Colonic mucosa (tissue), 4 donors: ENCODE measurements at regions not wholly inside any gene's neighbourhood (a gene's known extent, or its start where the extent isn't known, plus 50 kb on each side); places are given as distances from the start of the nearest gene placed in this dataset.

Experiments
- DNase-seq: peaks from one replicate; pipeline ENCODE4 v3.0.0-alpha.2; 2020
- H3K27ac ChIP-seq: fragments of 200-600 bp; one replicate; pipeline ENCODE4 v1.8.0; 2021
- H3K27me3 ChIP-seq: fragments of 200-600 bp; one replicate; pipeline ENCODE4 v1.8.0; 2021
- H3K36me3 ChIP-seq: fragments of 200-600 bp; one replicate; pipeline ENCODE4 v1.8.0; 2021
- H3K4me1 ChIP-seq: fragments of 200-600 bp; one replicate; pipeline ENCODE4 v1.8.0; 2021; ENCODE audit warnings: mild to moderate bottlenecking
- H3K4me3 ChIP-seq: fragments of 200-600 bp; one replicate; pipeline ENCODE4 v1.8.0; 2021
- H3K9ac ChIP-seq, 2 donors: one replicate each; pipeline ENCODE4 v1.7.0; 2013; ENCODE audit warnings: control low read depth in 2 of 2, low read depth in 2 of 2, low read length in 2 of 2
- H3K9me3 ChIP-seq: fragments of 200-600 bp; one replicate; pipeline ENCODE4 v1.8.0; 2021
- intact Hi-C: fragments of 100-400 bp; cut with DNase I; formaldehyde crosslinking; loops from one replicate; pipeline ENCODE4 v1.14.1; 2022
- TF ChIP-seq, protein P1 (sequence below): fragments of 200-600 bp; IDR thresholded peaks from one replicate; pipeline ENCODE4 v1.8.0; 2022; ENCODE audit warnings: antibody characterized with exemption, mild to moderate bottlenecking
- donor health status: healthy.
- donor health status: DM: no; HTN: no; CAD: no.
- donor health status: DM: no; HTN: no; CAD: no.

GRCh38 chr15:69863446-69863845 lies 234.3 kb downstream of the TLE3 start:
- TF ChIP-seq, protein P1, sequence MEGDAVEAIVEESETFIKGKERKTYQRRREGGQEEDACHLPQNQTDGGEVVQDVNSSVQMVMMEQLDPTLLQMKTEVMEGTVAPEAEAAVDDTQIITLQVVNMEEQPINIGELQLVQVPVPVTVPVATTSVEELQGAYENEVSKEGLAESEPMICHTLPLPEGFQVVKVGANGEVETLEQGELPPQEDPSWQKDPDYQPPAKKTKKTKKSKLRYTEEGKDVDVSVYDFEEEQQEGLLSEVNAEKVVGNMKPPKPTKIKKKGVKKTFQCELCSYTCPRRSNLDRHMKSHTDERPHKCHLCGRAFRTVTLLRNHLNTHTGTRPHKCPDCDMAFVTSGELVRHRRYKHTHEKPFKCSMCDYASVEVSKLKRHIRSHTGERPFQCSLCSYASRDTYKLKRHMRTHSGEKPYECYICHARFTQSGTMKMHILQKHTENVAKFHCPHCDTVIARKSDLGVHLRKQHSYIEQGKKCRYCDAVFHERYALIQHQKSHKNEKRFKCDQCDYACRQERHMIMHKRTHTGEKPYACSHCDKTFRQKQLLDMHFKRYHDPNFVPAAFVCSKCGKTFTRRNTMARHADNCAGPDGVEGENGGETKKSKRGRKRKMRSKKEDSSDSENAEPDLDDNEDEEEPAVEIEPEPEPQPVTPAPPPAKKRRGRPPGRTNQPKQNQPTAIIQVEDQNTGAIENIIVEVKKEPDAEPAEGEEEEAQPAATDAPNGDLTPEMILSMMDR = no peak
- H3K9me3 ChIP-seq = no peaks in the 10 kb centered on the region
- H3K27ac ChIP-seq = no peak overlapping the region
- H3K9ac ChIP-seq = no peak overlapping the region
- intact Hi-C loops = no loop called here
- no peaks in the 10 kb centered on the region for H3K36me3 ChIP-seq
- H3K4me1 ChIP-seq = no peaks in the 10 kb centered on the region
- DNase-seq = no peak
- no peaks in the 10 kb centered on the region for H3K27me3 ChIP-seq
- no peak overlapping the region for H3K4me3 ChIP-seq

DNA sequence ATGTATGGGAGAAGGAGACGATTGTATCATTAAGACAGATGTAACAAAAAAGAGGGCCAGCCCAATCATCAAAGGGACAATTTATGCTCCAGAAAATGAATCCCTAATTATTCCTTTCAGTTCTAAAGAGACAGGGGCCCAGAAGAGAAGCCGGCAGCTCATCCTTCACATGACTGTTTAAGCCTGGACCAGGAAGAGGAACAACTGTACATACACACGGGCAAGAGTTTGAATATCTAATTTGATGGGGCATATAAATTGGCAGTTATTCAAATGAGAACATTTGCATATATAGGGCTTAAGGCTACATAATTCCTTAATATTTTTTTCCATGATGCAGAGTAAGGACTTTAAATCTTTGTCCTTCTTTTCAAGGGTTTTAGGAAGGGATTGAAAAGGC lies 232.3 kb downstream of the TLE3 start:
- no peak overlapping the region for H3K4me3 ChIP-seq
- TF ChIP-seq, protein P1 = no peak
- DNase-seq = no peak
- H3K9ac ChIP-seq = no peak overlapping the region
- no peaks in the 10 kb centered on the region for H3K27me3 ChIP-seq
- H3K9me3 ChIP-seq = no peaks in the 10 kb centered on the region
- no peaks in the 10 kb centered on the region for H3K4me1 ChIP-seq
- H3K36me3 ChIP-seq = no peaks in the 10 kb centered on the region
- intact Hi-C loops = no loop called here
- no peak overlapping the region for H3K27ac ChIP-seq

- TF ChIP-seq, protein P1 = no peak
- no peak for DNase-seq
- H3K36me3 ChIP-seq = no peaks in the 10 kb centered on the region
- intact Hi-C loops = no loop called here
- H3K27ac ChIP-seq = no peak overlapping the region
- no peaks in the 10 kb centered on the region for H3K27me3 ChIP-seq
- no peaks in the 10 kb centered on the region for H3K9me3 ChIP-seq
- no peaks in the 10 kb centered on the region for H3K4me1 ChIP-seq
- H3K9ac ChIP-seq = no peak overlapping the region
- H3K4me3 ChIP-seq = no peak overlapping the region
Measured at GRCh38 chr15:69868756-69869155, 229.0 kb downstream of the TLE3 start.

- intact Hi-C loops = no loop called here
- Histone ChIP-seq H3K9me3 (no peaks in the 10 kb centered on the region), H3K9ac (no peak overlapping the region), H3K36me3 (no peaks in the 10 kb centered on the region), H3K27ac (no peak overlapping the region), H3K4me1 (no peaks in the 10 kb centered on the region), H3K4me3 (no peak overlapping the region), H3K27me3 (no peaks in the 10 kb centered on the region)
- TF ChIP-seq, protein P1 = no peak
- DNase-seq = no peak
Measured at GRCh38 chr15:69869291-69869690, 228.4 kb downstream of the TLE3 start.

DNA sequence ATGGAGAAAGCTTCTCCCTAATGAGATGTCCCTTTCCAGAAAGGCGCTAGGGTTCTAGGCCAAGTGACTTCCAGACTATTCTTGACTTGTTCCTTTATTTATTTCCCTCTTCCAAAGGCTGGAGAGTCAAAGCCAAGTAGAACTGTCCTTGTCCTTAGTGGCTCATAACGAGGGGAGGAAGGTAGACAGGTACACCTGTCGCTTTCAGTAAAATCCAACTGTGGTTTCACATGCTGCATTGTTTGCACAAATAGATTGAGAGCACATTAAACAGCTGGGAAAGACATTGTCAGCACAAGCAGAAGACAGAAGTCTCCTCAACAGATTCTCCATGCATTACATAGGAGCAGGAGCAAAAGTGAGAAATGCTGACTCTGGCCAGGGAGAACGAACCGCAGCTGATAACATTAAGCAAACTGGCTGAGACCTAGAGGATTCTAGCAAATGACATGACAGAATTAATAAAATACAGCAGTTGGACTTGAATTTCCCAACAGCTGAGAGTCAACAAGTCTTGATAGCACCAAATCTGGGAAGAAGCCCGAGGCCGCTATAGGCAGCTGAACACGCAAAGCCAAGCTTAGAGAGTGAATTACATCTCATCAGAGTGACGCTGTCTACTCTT lies 227.7 kb downstream of the TLE3 start:
- H3K9ac ChIP-seq = no peak overlapping the region
- no peaks in the 10 kb centered on the region for H3K27me3 ChIP-seq
- intact Hi-C loops = no loop called here
- no peak for DNase-seq
- no peaks in the 10 kb centered on the region for H3K9me3 ChIP-seq
- H3K4me1 ChIP-seq = no peaks in the 10 kb centered on the region
- H3K4me3 ChIP-seq = no peak overlapping the region
- TF ChIP-seq, protein P1 = no peak
- no peak overlapping the region for H3K27ac ChIP-seq
- no peaks in the 10 kb centered on the region for H3K36me3 ChIP-seq
